AG04449 (cell line): ENCODE measurements at regions not wholly inside any gene's neighbourhood (a gene's known extent, or its start where the extent isn't known, plus 50 kb on each side); places are given as distances from the start of the nearest gene placed in this dataset.

Experiments
- CTCF ChIA-PET: fragments of 350-600 bp; formaldehyde crosslinking; extraction: SDS; loops from one replicate; lab custom pipeline; 2021; ENCODE audit warnings: antibody characterized with exemption; lab: Yijun Ruan, JAX
- POLR2A ChIA-PET: fragments of 400-600, 350-600 bp; formaldehyde crosslinking; extraction: SDS; loops from one replicate; lab custom pipeline; 2020; ENCODE audit warnings: antibody characterized with exemption, inconsistent platforms; lab: Yijun Ruan, JAX
- DNase-seq: peaks from one replicate; pipeline ENCODE4 v3.0.0-alpha.2; 2010; ENCODE audit warnings: low read depth, low spot score
- H3K4me3 ChIP-seq: 2 replicates; pipeline ENCODE4 v1.5.1; 2011; ENCODE audit warnings: low read depth, mild to moderate bottlenecking, control low read depth, low read length
- TF ChIP-seq, protein P1 (sequence below): IDR thresholded peaks from one replicate; pipeline ENCODE4 v1.5.1; 2011; ENCODE audit warnings: mild to moderate bottlenecking, moderate library complexity, low read length, control low read depth, inconsistent platforms; ENCODE audit not compliant: insufficient read depth; ENCODE audit errors: missing control alignments

DNA sequence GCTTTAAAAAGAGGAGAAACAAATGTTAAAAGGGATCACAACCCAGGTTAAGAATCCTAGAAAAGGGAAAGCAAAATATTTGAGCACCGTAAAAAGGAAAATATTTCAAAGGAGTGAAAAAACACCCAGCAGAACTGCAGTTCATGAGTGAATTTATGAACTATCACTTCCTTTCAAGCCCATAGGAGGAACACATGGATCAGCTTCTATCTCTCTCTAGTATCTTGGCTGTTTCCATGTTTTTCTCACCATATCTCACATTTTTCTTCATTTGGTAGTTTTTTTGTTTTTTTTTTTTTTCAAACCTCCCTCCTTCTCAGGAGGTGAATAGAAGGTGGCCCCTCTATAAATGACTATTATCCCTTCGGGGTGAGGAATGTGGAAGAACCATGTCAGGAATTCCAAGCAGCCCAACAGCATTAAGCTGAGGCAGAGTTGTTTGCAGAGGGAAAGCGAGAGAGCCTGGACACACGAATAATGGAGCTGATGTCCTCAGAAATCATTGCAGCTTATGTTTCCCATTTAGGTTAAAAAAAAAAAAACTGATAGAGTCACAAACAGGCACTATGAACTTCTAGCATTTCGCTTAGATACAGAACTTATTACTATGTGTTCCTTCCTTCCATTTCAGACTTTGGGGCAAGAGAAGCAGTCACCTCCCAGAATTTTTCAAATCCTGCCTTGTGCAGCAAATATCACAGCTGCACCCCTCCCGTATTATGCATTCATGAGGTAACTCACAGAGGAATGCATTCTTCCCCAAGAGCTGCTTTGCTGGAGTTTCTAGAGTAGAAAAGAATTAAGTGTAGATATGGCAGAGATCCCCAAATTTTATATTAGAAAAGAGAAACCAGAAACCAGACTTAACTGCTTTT lies 315.6 kb downstream of the IRS1 start:
- POLR2A ChIA-PET: interaction anchor here (0.7 to 1.2 kb wide), 3 partner anchors 217 to 1857 kb away, joined by 3 read pairs; no protein-coding TSS in a partner anchor
- H3K4me3 ChIP-seq: 0 out of 2 replicates have a peak overlapping the region, but pooled peaks have one; percentile 9
- CTCF ChIA-PET: interaction anchor here (0.9 to 1.1 kb wide), 4 partner anchors 312 to 812 kb away, joined by 3 read pairs; partner anchors contain the start of gene IRS1
- DNase-seq: peak; percentile 28
- TF ChIP-seq, protein P1, sequence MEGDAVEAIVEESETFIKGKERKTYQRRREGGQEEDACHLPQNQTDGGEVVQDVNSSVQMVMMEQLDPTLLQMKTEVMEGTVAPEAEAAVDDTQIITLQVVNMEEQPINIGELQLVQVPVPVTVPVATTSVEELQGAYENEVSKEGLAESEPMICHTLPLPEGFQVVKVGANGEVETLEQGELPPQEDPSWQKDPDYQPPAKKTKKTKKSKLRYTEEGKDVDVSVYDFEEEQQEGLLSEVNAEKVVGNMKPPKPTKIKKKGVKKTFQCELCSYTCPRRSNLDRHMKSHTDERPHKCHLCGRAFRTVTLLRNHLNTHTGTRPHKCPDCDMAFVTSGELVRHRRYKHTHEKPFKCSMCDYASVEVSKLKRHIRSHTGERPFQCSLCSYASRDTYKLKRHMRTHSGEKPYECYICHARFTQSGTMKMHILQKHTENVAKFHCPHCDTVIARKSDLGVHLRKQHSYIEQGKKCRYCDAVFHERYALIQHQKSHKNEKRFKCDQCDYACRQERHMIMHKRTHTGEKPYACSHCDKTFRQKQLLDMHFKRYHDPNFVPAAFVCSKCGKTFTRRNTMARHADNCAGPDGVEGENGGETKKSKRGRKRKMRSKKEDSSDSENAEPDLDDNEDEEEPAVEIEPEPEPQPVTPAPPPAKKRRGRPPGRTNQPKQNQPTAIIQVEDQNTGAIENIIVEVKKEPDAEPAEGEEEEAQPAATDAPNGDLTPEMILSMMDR: no peak

DNA sequence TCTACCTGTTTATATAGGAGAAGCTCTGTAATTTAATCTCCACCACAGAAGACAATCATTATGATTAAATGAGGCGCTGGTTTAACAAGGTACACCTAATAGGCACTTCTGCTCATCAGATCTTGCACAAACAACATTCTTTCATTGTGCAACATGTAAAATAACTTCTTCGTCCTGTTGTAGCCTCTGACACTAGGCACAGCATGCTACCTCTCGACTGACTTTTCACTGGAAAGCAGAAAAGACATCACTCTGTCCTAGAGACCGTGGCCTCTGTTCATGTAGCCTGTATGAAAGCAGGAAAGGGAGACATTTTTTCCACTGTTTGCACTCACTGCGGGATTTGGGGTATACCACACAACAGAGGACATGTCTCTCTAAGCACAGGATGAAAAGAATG lies 316.5 kb downstream of the IRS1 start:
- DNase-seq: no peak
- no peak overlapping the region for H3K4me3 ChIP-seq
- ChIA-PET CTCF (interaction anchor here (1.0 to 1.5 kb wide), 4 partner anchors 313 to 811 kb away, joined by 3 read pairs; no protein-coding TSS in a partner anchor), POLR2A (interaction anchor here (1.2 kb wide), 1 partner anchor 365 kb away, joined by 3 read pairs; no protein-coding TSS in a partner anchor)
- TF ChIP-seq, protein P1: no peak

DNA sequence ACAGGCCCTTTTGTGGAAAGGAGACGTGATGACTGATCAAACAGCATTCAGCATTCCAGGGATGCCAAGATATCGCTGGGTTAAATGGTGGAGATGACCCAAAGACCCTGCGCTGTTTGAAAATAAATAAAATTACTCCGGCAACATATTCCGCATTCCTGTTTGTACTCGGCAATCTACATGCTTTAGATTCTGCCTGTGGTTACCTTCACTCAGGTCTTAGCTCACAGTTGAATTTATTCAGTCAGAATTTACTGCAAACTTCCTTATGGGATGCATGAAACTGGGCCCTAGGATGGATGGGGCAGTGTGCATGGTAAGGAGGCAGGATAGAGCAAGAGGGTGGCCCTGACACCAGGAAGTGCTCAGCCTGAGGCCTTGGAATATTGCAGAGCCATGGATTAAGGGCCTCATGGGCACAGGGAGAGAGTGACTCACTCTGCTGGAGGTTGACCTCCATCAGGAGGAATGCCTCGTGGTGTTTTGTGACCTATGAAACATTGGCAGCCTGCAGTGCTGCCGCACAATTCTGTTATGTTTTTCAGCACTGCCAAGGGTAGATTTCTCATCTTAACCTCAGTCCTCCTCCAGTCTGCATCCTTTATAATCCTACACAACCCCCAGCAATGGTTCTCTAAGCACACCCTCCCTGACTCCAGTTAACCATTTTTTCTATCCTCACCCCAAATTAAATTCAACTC lies 321.4 kb downstream of the IRS1 start:
- POLR2A ChIA-PET: interaction anchor here (0.7 to 1.3 kb wide), 4 partner anchors 32 to 174 kb away, joined by 3 to 4 read pairs (median 3); no protein-coding TSS in a partner anchor
- no peak overlapping the region for H3K4me3 ChIP-seq
- DNase-seq: peak; percentile 88

DNA sequence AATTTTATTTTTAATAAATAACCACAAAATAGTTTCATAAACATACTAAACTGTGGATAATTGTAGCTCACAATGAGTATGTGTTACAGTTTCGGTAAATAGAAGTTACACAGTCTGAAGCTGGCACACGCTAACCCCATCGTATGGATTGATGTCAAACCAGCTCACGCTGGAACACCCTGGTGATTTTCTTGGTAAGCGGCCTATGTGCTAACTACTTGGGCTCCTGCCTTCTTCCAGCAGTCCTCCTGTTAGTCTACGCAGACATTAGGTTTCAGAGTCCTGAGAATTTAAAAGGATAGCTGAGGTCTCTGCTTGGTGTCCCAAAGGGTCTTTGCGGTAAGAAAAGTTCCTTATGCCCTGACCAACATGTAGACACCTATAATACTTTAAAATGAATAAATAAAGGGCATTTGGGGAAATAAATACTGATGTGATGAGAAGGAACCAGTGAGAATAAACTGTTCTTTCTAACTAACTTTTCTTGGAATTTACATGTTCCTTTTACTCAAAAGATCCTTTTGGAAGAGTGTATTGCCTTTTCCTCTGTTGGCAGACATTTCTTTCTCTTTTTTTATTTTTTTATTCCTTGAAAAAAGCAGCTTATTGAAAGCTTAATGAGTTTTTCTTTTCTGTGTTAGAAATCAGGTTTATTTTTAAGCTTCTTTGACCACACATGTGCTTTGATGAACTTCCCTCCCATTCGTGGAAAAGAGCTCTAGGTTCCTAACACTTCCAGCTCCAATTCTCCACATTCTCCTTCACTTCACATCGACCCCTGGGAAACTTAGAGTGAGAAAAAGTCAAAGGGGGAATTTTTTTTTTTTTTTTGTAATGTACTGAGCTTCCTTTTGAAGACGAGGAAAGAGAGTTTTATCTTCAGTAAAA lies 322.2 kb downstream of the IRS1 start:
- CTCF ChIA-PET: interaction anchor here (1.0 to 1.7 kb wide), 4 partner anchors 50 to 325 kb away, joined by 3 to 8 read pairs (median 4); partner anchors contain the start of gene IRS1
- DNase-seq: no peak
- POLR2A ChIA-PET: interaction anchor here (0.9 to 1.3 kb wide), 3 partner anchors 31 to 174 kb away, joined by 3 to 4 read pairs (median 3); no protein-coding TSS in a partner anchor
- TF ChIP-seq, protein P1: no peak
- H3K4me3 ChIP-seq: no peak overlapping the region

More for the DNA sequence above, 321.4 kb downstream of the IRS1 start:
- TF ChIP-seq, protein P1: no peak
- CTCF ChIA-PET: interaction anchor here (1.1 kb wide), 1 partner anchor 320 kb away, joined by 3 read pairs; no protein-coding TSS in a partner anchor

DNA sequence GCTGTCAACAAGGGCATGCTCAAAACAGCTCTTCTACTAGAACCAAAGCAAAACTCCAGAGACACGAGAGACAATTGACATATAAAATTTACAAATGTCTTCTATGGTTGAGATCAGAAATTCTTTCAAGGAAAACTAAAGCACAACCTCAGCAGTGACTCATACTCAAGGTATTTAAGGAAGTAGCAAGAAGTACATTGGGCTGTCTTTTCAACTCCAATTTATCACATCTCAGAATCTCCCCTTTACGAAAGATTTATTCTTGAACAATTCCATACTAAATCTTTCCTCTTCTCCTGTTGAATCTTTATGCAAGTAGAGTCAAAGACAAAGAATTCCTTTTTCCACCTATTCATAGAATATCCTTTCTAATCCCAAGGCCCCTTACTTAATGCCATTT lies 324.0 kb downstream of the IRS1 start:
- POLR2A ChIA-PET: no interaction called here
- peak; percentile 37 for DNase-seq
- H3K4me3 ChIP-seq: no peak overlapping the region
- TF ChIP-seq, protein P1: no peak
- CTCF ChIA-PET: interaction anchor here (1.2 to 1.7 kb wide), 2 partner anchors 321 to 327 kb away, joined by 3 to 8 read pairs; no protein-coding TSS in a partner anchor
